IMR-90 (cell line): ENCODE measurements at regions not wholly inside any gene's neighbourhood (a gene's known extent, or its start where the extent isn't known, plus 50 kb on each side); places are given as distances from the start of the nearest gene placed in this dataset.

Source experiments
- BHLHE40 ChIP-seq: fragments of 150-350 bp; IDR thresholded peaks from 2 replicates; pipeline ENCODE4 v1.6.1; 2016; ENCODE audit warnings: mild to moderate bottlenecking, low read depth, low read length
- CEBPB ChIP-seq: IDR thresholded peaks from 2 replicates; pipeline ENCODE4 v1.6.1; 2012; ENCODE audit warnings: low read depth, low read length, improper control_type of control experiment
- CHD1 ChIP-seq: IDR thresholded peaks from 2 replicates; pipeline ENCODE4 v1.6.1; 2012; ENCODE audit warnings: low read depth, low read length, improper control_type of control experiment
- FOS ChIP-seq: fragments of 150-350 bp; IDR thresholded peaks from 2 replicates; pipeline ENCODE4 v1.6.1; 2016; ENCODE audit warnings: low read depth, low read length
- POLR2A ChIP-seq: IDR thresholded peaks from 2 replicates; pipeline ENCODE4 v1.6.1; 2012; ENCODE audit warnings: mild to moderate bottlenecking, low read depth, low read length
- RCOR1 ChIP-seq: IDR thresholded peaks from 2 replicates; pipeline ENCODE4 v1.6.1; 2012; ENCODE audit warnings: mild to moderate bottlenecking, low read length, improper control_type of control experiment; ENCODE audit not compliant: insufficient replicate concordance
- USF2 ChIP-seq: fragments of 150-350 bp; IDR thresholded peaks from 2 replicates; pipeline ENCODE4 v1.6.1; 2017; ENCODE audit warnings: mild to moderate bottlenecking, antibody characterized with exemption, low read length, low read depth
- TF ChIP-seq, protein P1 (sequence below): conservative IDR thresholded peaks from 2 replicates; pipeline ENCODE4 v1.5.1; 2012; ENCODE audit warnings: mild to moderate bottlenecking, low read depth, low read length, improper control_type of control experiment

GRCh38 chr11:110785398-110785797 is 73.2 kb upstream of the ARHGAP20 start:
- TF ChIP-seq POLR2A (no peak), CEBPB (no peak), CHD1 (no peak), FOS (no peak), BHLHE40 (no peak), RCOR1 (no peak), USF2 (no peak)
- TF ChIP-seq, protein P1, sequence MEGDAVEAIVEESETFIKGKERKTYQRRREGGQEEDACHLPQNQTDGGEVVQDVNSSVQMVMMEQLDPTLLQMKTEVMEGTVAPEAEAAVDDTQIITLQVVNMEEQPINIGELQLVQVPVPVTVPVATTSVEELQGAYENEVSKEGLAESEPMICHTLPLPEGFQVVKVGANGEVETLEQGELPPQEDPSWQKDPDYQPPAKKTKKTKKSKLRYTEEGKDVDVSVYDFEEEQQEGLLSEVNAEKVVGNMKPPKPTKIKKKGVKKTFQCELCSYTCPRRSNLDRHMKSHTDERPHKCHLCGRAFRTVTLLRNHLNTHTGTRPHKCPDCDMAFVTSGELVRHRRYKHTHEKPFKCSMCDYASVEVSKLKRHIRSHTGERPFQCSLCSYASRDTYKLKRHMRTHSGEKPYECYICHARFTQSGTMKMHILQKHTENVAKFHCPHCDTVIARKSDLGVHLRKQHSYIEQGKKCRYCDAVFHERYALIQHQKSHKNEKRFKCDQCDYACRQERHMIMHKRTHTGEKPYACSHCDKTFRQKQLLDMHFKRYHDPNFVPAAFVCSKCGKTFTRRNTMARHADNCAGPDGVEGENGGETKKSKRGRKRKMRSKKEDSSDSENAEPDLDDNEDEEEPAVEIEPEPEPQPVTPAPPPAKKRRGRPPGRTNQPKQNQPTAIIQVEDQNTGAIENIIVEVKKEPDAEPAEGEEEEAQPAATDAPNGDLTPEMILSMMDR: no peak
